SKM-1 treated with dmso at 0.1 percent for 144 hours (cell line): ENCODE measurements at regions not wholly inside any gene's neighbourhood (a gene's known extent, or its start where the extent isn't known, plus 50 kb on each side); places are given as distances from the start of the nearest gene placed in this dataset.
A peak's percentile ranks its signal among the peaks of the same experiment; 100 is the strongest.
"Not testable (repeated sequence)": the region's sequence is repeated elsewhere in the genome, so short reads cannot be mapped to it uniquely, and the experiment has no call there.

Experiments used
- DNase-seq: peaks from one replicate; lab custom pipeline; 2025; ENCODE audit not compliant: unreplicated experiment; lab: John Stamatoyannopoulos, UW

- no peak for DNase-seq
These were observed 95.8 kb upstream of the ABCB5 start for GRCh38 chr7:20519645-20520044.

DNA sequence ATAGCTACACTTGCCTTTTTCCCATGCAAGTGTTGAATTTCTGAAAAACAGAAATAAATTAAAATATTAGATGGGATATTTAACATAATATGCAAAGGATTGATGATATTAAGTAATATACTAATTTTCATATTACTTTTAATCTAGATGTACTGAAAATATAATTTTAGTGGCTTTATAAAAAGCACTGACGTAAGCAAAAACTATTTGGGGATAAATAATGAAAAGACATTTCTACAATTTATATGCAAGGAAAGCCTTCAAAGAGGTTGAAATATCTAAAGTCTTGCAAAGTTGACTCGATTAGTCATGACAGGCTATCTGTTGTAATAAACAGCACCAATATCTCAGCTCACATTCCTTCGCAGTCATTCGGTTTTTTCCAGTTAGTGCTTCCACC is 94.9 kb upstream of the ABCB5 start:
- DNase-seq, result no peak

GRCh38 chr7:20521243-20521642 is 94.2 kb upstream of the ABCB5 start:
- no peak for DNase-seq

DNA sequence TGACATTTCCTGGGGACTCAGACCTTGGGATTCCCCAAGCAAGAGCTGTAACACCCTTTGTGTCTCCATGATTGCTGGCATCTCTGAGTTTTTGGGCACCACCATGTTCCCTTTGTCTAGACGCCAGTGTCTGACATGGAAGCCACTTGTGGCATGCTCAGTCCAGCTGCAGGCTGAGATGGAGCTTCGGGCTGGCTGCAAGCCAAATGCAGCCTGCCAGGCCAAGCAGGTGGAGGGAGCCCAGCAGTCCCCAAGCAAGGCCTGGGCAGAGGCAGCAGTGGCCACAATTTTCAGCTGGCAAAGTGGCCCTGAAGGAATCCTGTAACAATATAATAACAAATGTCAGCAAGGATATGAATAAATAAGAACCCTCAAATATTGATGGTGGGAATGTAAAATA is 86.2 kb upstream of the ABCB5 start:
- DNase-seq, result no peak

GRCh38 chr7:20532890-20533289 is 82.6 kb upstream of the ABCB5 start:
- no peak for DNase-seq

GRCh38 chr7:20534543-20534942 is 80.9 kb upstream of the ABCB5 start:
- DNase-seq, result no peak

DNA sequence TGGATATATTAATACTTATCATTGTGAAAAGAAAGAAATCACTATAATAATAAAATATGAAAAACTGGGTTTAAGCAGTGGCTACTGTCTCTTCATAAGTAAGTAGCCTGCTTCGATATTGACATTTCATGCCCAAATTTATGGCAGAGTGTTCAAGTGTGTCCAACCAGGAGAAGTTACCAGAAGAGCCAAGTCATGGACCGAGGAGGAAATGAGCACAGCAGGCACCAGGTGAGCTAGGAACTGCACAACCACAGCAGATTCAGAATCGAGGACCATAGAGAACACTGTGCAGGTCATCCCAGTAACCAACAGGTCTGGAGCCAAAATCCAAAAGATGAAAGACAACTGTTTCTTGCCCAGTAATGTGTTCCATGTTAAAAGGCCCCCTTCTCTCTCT is 79.9 kb upstream of the ABCB5 start:
- DNase-seq, result no peak

DNA sequence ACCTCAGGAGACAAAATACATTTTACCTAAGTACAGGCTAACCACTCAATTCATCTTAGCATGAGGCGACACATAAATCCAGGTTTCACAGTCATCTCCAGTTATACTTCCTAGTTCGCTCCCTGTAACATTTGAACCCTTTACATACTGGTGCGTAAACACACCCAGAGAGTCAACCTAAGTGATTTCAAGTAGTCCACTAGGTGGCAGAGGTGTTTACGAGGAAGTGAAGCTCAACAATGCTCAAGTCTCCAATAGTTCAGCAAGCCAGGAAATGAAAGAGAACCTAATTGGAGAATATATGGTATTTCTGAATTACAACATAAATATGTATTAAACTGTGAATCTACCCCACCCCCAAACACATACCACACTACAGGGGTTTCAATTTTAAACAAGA is 76.3 kb upstream of the ABCB5 start:
- DNase-seq, result peak; percentile 15

DNA sequence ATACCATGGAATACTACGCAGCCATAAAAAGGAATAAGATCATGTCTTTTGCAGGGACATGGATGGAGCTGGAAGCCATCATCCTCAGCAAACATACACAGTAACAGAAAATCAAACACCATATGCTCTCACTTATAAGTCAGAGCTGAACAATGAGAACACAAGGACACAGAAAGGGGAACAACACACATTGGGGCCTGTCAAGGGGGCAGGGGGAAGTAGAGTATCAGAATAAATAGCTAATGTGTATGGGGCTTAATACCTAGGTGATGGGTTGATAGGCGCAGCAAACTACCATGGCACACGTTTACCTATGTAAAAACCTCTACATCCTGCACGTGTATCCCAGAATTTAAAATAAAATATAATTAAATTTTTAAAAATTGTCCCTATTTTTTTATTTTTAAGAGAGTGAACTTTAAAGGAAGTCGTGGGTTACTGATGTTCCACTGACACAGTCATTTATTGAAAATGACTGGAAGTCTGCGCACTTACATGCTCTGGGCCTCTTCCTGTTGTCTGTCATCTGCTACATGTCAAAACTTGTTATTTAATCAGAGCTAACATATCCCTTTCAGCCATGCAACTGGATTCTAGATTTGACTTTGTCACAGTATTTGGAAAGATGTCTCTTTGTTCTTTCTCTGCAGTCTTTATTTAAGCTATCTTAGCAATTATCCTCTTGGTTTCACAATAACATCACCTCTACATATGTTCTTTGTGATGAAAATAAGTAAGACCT is 73.7 kb upstream of the ABCB5 start:
- no peak for DNase-seq

- DNase-seq, result no peak
These were observed 72.9 kb upstream of the ABCB5 start for GRCh38 chr7:20542594-20542993.

DNA sequence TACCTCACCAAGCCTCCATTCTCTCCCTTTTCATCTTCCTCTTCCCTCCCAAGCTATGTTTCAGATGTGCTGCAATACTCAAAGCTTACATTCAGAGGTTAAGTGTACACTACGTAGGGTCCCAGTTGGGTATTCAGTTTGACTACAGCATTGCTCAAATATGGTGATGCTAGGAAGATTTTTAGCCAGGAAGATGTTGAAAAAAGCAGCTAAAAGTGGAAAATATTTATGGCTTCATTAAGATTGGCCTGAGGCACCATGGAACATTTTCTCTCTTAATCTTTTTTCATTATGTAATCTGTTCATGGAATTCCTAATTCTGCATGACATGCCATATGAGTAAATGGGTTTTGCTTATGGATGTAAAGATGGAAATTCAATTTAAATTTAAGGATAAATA is 72.0 kb upstream of the ABCB5 start:
- DNase-seq, result no peak

DNA sequence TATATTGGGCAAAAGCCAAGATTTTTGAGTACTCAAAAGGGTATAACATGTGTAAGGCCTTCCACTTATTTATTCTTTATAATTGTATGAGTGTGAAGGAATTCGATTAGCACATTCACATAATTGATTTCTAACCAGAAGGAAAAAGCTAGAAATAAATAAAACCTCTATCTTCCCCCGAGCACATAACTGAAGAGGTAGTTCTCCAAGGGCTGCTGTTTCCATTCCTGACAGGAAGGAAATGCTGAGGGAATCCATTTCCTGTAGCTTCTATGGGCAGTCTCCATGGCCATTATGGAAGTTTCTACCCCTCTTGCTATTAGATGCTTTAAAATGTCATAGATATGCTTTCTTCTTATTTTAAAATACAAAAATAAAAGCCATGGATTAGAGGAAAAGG is 70.5 kb upstream of the ABCB5 start:
- DNase-seq, result no peak

DNA sequence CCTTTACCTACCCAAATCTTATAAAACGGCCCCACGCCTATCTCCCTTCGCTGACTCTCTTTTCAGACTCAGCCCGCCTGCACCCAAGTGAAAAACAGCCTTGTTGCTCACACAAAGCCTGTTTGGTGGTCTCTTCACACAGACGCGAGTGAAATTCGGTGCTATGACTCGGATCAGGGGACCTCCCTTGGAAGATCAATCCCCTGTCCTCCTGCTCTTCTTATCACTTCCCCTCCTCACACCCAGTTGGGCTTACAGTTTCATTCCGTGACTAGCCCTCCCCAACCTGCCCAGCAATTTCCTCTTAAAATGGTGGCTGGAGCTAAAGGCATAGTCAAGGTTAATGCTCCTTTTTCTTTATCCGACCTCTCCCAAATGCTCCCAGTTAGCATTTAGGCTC is 68.5 kb upstream of the ABCB5 start:
- DNase-seq, result not testable (repeated sequence)

DNA sequence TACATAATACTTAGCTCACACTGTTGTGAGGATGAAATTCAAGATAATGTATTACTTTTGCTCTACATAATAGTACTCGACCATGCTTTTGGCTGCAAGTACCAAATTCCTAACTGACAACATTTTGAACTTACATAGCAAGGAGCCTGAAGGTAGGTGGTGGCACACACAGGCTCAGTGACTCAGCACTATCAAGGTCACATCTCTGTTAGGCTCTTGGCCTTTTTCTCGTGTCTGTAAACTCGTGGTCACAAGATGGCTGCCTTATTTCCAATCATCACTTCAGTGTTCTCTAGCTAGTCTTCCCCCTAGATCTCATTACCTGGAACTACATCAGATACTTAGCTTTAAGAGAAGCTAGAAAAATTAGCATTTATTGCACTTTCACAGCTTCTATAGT is 61.4 kb upstream of the ABCB5 start:
- no peak for DNase-seq

DNA sequence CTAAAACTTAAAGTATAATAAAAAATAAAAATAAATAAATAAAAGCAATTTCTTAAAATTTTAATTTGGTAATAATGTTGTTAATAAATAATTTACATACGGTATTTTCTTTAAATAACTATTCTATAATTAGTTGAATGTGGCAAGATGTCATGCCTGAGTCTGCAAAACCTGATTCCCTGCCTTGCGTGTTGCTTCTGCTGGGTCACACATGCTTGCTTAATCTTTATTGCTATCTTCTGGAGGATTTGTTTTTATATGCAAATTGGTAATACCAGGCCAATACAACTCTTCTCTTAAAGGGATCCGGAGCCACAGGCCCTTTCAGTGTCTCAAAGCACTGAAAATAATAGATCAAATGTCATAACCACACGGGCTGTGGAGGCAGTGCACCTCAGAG is 59.4 kb upstream of the ABCB5 start:
- no peak for DNase-seq

GRCh38 chr7:20557116-20557515 is 58.4 kb upstream of the ABCB5 start:
- no peak for DNase-seq

DNA sequence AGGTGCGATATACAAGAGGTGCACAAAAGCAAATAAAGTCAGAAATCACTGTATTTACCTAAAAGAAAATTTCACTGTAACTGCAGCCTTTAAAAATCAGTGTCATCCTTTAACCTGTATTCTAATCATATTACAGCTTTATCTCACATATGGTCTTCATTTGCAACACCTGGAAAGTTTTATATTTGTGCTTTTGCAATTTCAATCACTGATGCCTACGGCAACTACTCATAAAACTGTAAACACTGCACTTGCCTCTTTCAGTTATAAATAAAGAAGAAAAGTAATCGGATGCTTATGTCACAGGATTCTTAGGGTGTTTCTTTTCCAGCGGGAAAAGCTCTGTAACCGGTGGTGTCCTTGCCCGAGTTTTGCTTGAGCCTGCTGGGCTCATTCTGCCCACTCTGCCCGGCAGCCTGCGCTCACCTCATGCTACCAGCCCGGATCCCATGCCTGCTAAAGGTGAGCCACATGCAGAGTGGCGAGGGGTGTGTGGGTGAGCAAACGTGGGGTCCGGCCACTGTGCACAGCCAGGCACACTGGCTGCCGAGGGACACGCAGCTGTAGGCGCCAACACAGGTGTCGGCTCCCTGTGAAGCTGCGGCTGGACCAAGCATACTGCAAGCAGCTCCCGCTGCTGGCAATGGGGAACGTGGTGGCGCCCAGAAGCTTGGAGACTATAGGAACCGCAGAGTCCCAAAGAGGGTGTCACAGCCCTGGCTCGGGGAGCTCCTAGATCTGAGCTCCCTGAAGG is 56.3 kb upstream of the ABCB5 start:
- no peak for DNase-seq

GRCh38 chr7:20559883-20560282 is 55.6 kb upstream of the ABCB5 start:
- DNase-seq, result no peak

GRCh38 chr7:20560325-20561180 is 54.9 kb upstream of the ABCB5 start:
- DNase-seq, result no peak

DNA sequence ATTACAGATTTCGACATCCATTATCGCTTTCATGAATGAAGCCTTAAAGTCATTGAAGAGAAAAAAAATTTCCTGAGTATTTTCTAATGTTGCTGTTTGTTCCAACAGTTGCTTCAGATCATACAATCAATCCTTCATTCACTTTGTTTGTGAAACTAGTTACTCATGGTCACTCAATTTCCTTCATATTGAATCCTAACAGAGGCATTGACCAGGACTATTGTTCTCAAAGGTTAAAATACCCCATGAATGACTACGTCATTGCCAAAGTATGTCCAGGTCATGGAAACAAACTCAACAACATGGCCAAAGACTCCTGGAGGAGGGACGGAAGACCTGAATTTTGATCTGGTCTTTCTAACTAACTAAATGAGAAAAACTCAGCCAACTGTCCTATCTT is 54.0 kb upstream of the ABCB5 start:
- no peak for DNase-seq

- no peak for DNase-seq
These were observed 53.6 kb upstream of the ABCB5 start for GRCh38 chr7:20561908-20562307.

DNA sequence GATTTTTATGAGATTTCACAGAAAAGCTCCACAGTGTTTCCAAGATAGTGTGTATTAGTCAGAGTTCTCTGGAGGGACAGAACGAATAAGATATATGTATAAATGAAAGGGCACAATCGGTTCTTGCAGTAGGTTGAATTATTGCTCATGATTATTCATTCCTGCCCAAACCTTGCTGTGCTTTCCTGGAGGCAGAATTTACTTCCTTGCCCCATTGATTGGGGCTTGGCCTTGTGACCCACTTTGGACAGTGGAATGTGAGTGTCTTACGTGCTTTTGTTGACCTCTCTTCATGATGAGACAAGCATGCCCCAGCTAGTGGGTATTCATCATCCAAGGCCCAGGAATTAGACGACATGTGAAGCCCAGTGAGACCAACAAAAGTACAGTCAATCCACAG is 53.0 kb upstream of the ABCB5 start:
- no peak for DNase-seq
